NCI-H345 (cell line): ENCODE measurements at regions not wholly inside any gene's neighbourhood (a gene's known extent, or its start where the extent isn't known, plus 50 kb on each side); places are given as distances from the start of the nearest gene placed in this dataset.
"Not testable (repeated sequence)": the region's sequence is repeated elsewhere in the genome, so short reads cannot be mapped to it uniquely, and the experiment has no call there.

ENCODE experiments used
- DNase-seq: peaks from one replicate; lab custom pipeline; 2025; lab: John Stamatoyannopoulos, UW

- no peak for DNase-seq
Measured at GRCh38 chr15:66865622-66866611, 163.9 kb downstream of the SMAD6 start.

- no peak for DNase-seq
Measured at GRCh38 chr15:66866656-66867055, 164.6 kb downstream of the SMAD6 start.

GRCh38 chr15:66868918-66869317, 166.9 kb downstream of the SMAD6 start:
- DNase-seq = no peak

GRCh38 chr15:66870880-66871388, 168.9 kb downstream of the SMAD6 start:
- no peak for DNase-seq

GRCh38 chr15:66872405-66872804, 170.4 kb downstream of the SMAD6 start:
- no peak for DNase-seq

GRCh38 chr15:66873331-66873730, 171.3 kb downstream of the SMAD6 start:
- not testable (repeated sequence) for DNase-seq

- no peak for DNase-seq
Measured at GRCh38 chr15:66873856-66874255, 171.8 kb downstream of the SMAD6 start.

GRCh38 chr15:66875588-66876420, 173.8 kb downstream of the SMAD6 start:
- DNase-seq = no peak

GRCh38 chr15:66876421-66876730, 174.3 kb downstream of the SMAD6 start:
- DNase-seq = no peak

GRCh38 chr15:66876731-66877476, 174.9 kb downstream of the SMAD6 start:
- DNase-seq = no peak

GRCh38 chr15:66877477-66878271, 175.6 kb downstream of the SMAD6 start:
- no peak for DNase-seq

GRCh38 chr15:66878761-66879160, 176.7 kb downstream of the SMAD6 start:
- DNase-seq = peak; percentile 27

- no peak for DNase-seq
Measured at GRCh38 chr15:66879531-66880368, 177.7 kb downstream of the SMAD6 start.

GRCh38 chr15:66880380-66881155, 178.5 kb downstream of the SMAD6 start:
- no peak for DNase-seq

GRCh38 chr15:66881173-66881905, 179.3 kb downstream of the SMAD6 start:
- DNase-seq = no peak

- DNase-seq = no peak
Measured at GRCh38 chr15:66882251-66883020, 180.4 kb downstream of the SMAD6 start.

GRCh38 chr15:66883284-66883911, 181.4 kb downstream of the SMAD6 start:
- no peak for DNase-seq
